ENCODE measurements at regions not wholly inside any gene's neighbourhood (a gene's known extent, or its start where the extent isn't known, plus 50 kb on each side); places are given as distances from the start of the nearest gene placed in this dataset.
"Not testable (repeated sequence)": the region's sequence is repeated elsewhere in the genome, so short reads cannot be mapped to it uniquely, and the experiment has no call there.

- not testable (repeated sequence) for DNase-seq
Measured at GRCh38 chr15:92768131-92768530, 112.6 kb upstream of the FAM174B start.

DNA sequence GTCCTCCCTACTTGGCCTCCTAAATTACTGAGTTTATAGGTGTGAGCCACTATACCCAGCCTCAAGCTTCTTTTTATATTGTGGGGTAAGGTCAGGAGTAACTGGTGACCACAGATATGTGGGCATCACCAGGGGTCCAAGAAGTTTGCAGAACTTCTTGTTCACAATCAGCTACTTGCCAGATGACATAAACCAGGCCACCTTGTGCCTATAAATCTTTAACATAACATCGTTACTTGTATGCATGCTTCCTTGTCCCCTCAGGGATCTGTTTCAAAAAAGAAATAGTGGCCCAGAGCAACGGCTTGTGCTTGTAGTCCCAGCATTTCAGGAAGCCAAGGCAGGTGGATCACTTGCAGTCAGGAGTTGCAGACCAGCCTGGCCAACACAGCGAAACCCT is 115.1 kb upstream of the FAM174B start:
- no peak for DNase-seq

DNA sequence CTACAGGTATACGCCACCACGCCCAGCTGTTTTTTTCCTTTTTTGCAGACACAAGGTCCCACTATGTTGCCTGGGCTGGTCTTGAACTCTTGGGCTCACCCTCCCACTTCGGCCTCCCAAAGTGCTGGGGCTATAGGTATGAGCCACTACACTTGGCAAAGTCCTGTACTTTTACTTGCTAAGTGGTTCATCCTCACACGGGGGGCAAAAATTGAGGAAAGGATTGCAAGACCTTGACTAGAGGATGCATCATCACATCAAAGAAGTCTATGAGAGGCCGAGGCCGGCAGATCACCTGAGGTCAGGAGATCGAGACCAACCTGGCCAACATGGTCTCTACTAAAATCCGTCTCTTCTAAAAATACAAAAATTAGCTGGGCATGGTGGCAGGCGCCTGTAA is 116.5 kb upstream of the FAM174B start:
- DNase-seq: no peak

- DNase-seq: no peak
Measured at GRCh38 chr15:92772626-92773244, 117.2 kb upstream of the FAM174B start.

DNA sequence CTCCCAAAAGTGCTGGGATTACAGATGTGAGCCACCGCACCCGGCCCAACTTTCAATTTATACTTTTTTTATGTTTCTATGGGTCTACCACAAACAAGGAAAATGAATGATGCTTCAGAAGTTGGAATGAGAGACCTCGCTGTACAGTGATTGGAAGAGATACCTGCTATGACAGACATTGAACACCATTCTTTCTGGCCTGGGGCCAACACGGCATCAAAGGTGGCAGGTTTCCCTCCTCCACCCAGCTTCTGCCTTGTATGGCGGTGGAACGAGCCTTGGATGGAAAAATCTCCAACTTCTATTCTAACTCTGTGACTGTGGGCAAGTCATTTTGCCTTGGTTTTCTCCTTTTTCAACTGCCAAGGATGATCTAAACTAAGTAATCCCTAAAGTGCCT is 117.8 kb upstream of the FAM174B start:
- DNase-seq: no peak

DNA sequence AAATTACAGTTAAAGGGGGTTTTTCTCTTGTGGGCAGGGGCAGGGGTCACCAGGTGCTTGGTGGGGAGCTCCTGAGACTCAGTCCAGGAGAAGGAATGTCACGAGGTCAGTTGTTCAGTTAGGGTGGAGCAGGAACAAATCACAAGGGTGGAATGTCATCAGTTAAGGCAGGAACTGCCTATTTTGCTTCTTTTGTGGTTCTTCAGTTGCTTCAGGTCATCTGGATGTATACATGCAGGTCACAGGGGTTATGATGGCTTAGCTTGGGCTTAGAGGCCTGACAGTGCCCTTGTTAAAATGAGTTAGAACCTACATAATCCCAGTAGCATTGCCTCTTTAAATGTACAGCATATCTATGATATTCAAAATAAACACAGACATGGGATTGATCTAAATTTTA is 120.2 kb upstream of the CHD2 start:
- no peak for DNase-seq

DNA sequence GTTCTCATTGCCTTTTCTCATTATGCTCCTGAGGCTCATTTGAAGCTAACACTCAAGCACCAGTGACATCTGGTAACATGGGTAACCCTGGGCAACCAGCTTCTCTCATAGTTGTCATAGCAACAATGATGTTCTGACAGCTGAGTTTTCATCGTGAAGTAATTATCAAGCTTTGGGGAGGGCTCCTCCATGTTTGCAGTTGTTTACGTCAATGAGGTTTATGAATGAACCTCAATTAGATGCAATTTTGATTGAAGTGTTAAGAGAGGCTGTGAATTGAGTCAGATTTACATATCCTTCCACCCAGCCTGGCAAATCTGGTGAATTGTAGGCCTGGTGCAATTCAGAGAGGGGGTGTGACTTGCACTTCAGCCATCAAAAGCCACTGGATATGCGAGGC is 119.3 kb upstream of the CHD2 start:
- no peak for DNase-seq

GRCh38 chr15:92781925-92782453 is 118.1 kb upstream of the CHD2 start:
- no peak for DNase-seq

- DNase-seq: no peak
Measured at GRCh38 chr15:92787116-92787515, 113.0 kb upstream of the CHD2 start.

- DNase-seq: no peak
Measured at GRCh38 chr15:92788196-92788595, 111.9 kb upstream of the CHD2 start.

DNA sequence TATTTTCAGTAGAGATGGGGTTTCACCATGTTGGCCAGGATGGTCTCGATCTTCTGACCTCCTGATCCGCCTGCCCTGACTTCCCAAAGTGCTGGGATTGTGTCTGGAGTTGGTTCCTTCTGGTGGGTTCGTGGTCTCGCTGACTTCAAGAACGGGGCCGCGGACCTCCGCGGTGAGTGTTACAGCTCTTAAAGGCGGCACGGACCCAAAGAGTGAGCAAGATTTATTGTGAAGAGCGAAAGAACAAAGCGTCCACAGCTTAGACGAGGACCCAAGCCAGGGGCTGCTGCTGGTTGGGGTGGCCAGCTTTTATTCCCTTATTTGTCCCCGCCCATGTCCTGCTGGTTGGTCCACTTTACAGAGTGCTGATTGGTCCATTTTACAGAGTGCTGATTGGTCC is 111.3 kb upstream of the CHD2 start:
- DNase-seq: not testable (repeated sequence)

DNA sequence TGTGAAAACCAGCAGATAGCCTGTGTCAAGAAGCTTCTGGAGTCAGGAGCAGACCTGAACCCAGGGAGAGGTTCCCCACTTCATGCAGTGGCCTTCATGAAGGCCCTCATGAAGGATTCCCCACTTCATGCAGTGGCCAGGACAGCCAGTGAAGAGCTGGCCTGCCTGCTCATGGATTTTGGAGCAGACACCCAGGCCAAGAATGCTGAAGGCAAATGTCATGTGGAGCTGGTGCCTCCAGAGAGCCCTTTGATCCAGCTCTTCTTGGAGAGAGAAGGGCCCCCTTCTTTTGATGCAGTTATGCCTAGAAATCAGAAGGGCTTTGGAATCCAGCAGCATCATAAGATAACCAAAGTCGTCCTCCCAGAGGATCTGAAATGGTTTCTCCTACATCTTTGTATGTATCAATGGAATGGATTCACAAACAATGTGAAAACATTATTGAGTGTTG is 103.9 kb upstream of the CHD2 start:
- no peak for DNase-seq

DNA sequence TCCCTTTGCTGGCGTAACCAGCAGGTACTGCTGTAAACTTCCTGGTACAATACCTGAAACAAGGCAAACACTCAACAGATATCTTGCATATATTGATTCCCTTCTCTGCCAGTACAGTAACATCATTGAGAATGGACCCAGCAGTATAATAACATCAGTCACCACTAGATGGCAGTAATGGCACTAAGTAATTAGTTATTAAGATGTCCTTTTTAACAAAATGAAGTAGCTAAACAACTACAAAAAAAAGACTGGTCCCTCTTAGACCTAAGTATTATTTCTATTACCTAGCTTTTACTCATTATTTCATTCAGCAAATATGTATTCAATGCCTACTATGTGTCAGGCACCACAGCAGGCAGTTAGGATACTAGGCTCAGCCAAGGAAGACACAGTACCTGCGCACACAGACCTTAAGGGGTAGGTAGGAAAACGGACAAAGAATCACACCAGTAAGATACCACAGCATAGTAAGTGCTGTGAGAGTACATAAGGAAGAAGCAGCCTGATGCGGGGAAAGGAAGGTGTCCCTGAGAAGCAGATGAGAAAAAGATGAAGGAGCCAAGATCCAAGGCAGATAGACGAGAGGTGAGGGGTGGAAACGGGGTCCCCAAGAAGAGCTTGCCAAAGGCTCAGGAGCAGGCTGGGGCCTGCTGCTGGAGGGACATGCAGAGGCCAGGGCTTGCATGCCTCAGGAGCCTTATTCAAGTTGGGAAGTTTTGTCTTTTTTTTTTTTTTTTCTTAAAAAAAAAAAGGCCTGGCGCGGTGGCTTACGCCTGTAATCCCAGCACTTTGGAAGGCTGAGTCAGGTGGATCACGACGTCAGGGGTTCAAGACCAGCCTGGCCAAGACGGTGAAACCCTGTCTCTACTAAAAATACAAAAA is 102.7 kb upstream of the CHD2 start:
- peak; percentile 77 for DNase-seq

DNA sequence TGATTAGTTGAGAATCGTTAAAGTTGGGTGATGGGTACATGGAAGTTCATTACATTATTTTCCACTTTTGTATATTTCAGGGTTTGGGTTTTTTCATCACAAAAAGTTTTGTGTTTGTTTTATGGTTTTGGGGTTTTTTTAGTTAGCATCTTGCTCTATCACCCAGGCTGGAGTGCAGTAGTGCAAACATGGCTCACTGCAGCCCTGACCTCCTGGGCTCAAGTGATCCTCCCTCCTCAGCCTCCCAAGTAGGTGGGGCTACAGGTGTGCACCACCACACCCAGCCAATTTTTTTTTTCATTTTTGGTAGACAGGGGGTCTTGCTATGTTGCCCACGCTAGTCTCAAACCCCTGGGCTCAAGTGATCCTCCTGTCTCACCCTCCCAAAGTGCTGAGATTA is 100.1 kb upstream of the CHD2 start:
- DNase-seq: no peak

DNA sequence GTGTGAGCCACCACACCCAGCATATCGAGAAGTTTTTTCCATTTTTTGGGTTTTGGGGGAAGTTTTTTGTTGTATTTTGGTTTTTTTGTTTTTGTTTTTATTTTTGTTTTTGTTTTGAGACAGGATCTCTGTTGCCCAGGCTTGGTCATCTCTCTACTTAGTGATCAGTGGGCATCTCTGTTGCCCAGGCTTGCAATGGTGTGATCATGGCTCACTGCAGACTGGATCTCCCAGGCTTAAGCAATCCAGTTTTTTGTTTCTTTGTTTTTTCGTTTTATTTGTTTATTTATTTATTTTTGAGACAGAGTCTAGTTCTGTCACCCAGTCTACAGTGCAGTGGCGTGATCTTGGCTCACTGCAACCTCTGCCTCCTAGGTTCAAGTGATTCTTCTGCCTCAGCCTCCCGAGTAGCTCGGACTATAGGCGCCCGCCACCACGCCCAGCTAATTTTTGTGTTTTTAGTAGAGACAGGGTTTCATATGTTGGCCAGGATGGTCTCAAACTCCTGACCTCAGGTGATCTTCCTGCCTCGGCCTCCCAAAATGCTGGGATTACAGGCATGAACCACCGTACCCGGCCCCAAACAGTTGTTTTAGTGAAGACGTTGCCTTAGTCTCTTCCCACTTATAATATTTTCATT is 99.6 kb upstream of the CHD2 start:
- not testable (repeated sequence) for DNase-seq

- peak; percentile 95 for DNase-seq
Measured at GRCh38 chr15:92801056-92801773, 98.9 kb upstream of the CHD2 start.

DNA sequence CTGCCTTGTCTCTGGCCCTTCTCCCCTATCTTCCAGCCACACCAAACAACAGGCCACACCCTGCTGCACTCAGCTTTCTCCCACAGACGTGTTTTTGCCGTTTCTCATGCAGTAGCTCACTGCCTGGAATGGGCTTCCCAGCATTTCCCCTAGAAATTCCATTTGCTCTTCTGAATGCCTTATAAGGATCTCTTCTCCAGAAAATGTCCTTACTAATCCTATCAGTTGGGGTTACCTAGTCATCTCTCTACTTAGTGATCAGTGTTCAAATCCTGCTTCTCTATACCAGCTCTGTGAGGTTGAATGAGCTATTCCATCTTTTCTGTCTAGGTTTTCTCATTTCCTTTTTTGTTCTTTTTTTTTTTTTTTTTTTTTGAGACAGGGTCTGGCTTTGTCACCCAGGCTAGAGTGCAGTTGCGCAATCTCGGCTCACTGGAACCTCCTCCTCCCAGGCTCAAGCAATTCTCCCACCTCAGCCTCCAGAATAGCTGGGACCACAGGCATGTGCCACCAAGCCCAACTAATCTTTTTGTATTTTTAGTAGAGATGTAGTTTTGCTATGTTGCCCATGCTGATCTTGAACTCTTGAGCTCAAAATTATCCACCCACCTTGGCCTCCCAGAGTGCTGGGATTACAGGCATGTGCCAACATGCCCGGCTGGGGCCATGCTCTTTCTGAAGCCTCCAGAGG is 98.2 kb upstream of the CHD2 start:
- peak; percentile 97 for DNase-seq

DNA sequence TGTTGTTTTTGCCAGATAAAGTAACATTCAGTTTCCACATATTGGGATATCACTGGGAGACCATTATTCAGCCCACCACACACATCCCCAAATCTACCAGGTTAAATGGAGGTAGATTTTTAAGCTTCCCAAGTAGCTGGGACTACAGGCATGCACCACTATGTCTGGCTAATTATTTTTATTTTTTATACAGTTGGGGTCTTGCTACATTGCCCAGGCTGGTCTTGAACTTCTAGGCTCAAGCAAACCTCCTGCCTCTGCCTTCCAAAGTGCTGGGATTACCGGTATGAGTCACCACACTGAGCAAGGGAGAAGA is 96.6 kb upstream of the CHD2 start:
- no peak for DNase-seq

- peak; percentile 100 for DNase-seq
Measured at GRCh38 chr15:92803852-92804609, 96.1 kb upstream of the CHD2 start.

DNA sequence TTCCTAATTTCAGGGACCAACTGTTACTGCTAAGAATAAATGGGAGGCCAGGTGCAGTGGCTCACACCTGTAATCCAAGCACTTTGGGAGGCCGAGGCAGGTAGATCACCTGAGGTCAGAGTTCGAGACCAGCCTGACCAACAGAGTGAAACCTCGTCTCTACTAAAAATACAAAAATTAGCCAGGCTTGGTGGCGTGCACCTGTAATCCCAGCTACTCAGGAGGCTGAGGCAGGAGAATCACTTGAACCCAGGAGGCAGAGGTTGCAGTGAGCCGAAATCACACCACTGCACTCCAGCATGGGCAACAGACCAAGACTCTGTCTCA is 95.6 kb upstream of the CHD2 start:
- not testable (repeated sequence) for DNase-seq

DNA sequence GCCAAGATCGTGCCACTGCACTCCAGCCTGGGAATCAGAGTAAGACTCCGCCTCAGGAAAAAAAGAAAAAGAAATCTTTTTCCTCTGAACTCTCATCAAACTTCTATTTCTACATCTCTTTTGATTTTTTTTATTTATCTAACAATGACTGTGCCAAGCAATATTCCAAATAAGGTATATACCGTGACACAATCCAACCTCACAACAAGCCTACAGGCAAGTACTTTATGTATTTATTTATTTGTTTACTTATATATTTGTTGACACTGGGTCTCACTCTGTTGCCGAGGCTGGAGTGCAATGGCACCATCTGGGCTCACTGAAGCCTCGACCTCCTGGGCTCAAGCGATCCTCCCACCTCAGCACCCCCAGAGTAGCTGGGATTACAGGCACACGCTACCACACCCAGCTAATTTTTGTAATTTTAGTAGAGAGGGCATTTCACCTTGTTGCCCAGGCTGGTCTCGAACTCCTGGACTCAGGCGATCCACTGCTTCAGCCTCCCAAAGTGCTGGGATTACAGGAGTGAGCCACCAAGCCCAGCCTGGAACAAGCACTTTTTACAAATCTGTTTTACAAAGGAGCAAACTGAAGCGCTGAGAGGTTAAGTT is 94.9 kb upstream of the CHD2 start:
- no peak for DNase-seq
